CD4-positive, alpha-beta T cell treated with Interleukin-17A for 4 hours (primary cell): ENCODE measurements at regions not wholly inside any gene's neighbourhood (a gene's known extent, or its start where the extent isn't known, plus 50 kb on each side); places are given as distances from the start of the nearest gene placed in this dataset.
"Not testable (repeated sequence)": the region's sequence is repeated elsewhere in the genome, so short reads cannot be mapped to it uniquely, and the experiment has no call there.

Experiments used
- DNase-seq: peaks from one replicate; pipeline ENCODE4 v3.0.0-alpha.2; 2020; ENCODE audit warnings: mixed read lengths

DNA sequence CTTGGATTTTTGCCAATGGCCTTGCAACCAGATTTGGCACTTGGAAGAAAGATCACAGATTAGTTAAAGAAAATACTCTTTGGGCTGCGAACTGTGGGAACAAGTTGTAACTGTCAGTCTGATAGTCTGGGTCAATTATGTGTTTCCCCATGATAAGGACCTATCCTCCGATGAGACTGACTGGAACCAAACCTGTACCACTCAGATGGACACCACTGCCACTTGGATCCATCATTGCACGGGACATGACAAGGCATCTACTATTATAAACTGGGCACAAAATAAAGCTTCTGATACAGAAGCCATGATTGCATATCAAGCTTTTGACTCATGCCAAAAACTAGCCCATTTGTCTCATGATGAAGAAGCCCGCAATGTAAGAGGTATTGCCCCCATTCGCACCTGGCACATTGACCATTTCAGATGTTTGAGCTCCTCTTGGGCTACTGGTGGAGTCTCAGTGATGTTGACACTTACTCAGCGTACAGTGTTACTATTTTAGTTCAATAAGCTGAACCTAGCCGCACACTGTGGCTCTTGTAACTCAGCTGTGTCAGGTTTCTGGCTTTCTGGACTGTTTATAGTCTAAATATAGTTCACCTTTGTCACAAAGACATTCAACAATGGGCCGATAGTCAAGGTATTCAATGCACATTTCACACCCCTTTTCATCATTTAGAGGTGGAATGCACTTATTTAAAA is 179.8 kb upstream of the RBBP8 start:
- DNase-seq: no peak

DNA sequence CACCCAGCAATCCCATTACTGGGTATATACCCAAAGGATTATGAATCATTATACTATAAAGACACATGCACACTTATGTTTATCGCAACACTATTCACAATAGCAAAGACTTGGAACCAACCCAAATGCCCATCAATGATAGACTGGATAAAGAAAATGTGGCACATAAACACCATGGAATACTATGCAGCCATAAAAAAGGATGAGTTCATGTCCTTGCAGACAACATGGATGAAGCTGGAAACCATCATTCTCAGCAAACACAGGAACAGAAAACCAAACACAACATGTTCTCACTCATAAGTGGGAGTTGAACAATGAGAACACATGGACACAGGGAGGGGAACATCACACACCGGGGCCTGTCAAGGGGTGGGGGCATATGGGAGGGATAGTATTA is 169.1 kb upstream of the RBBP8 start:
- DNase-seq: not testable (repeated sequence)

DNA sequence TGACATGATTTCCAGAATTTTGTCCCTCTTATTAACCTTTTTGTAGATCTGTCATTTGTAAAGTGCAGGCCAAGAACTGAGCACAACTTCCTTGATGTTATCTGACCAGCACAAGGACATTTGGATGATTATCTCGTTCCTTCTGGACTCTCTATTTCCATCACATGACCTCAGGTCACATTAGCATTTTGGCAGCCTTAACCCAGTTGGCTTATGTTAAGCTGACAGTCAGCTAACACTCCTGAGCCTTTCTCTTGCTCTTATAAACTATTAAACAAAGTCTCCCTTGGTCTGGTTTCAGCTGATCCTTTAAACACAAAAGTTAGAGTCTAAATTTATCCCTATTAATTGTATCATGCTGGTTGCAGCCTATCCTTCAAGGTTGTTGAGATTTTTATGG is 167.2 kb upstream of the RBBP8 start:
- no peak for DNase-seq

DNA sequence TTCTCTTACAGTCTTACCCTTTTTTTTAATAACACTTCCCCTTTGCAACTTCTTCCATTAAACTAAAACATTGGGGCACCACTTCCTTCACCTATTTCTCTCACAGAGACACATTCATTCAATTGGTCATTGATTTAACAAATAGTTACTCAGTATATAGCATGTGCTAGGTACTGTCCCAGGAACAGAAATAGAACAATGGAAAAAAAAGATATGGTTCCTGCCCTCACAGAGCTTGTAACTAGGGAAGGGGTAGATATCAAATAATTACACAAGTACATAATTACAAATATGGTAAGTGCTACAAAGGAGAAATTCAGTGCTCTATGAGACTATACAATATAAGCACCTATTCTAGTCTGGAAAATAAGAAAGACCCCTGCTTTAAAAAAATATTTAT is 165.5 kb upstream of the RBBP8 start:
- no peak for DNase-seq

GRCh38 chr18:22773944-22774343 is 159.2 kb upstream of the RBBP8 start:
- DNase-seq: no peak

DNA sequence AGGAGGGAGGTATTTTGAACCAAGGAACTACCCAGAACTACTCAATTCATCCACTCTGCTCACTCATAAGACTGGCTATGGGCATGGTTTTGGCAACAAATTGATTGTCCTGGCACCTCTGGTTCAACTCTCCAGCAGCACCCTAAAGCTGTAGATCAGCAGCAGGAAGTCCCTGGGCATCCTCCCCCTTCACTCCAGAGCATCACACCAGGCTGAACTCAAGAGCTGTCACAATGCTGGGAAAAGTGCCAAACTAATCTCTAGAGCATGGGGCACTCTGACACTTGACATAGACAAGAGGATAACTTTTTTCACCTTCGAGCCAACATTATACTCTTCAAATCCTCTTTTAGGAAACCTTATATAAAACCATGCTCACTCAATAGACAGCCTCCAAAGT is 154.1 kb upstream of the RBBP8 start:
- DNase-seq: no peak

GRCh38 chr18:22783245-22783644 is 149.9 kb upstream of the RBBP8 start:
- no peak for DNase-seq

DNA sequence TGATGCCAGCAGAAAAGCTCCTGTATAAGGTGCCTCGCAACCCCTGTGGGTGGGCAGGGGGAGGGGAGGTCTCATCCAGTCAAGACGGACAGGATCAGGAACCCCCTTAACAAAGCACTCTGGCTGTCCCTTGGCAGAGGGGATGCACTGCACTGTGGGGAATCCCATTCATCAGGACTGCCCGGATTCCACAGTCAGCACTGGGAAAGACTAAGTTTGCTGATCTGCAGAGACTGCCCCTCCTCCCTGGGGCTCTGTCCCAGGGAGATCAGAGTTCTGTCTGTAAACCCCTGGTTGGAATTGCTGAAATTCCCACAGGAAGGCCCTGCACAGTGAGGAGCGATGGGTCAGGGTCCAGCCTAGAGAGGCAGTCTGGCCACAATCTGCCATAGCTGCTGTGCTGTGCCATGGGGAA is 149.5 kb upstream of the RBBP8 start:
- no peak for DNase-seq

DNA sequence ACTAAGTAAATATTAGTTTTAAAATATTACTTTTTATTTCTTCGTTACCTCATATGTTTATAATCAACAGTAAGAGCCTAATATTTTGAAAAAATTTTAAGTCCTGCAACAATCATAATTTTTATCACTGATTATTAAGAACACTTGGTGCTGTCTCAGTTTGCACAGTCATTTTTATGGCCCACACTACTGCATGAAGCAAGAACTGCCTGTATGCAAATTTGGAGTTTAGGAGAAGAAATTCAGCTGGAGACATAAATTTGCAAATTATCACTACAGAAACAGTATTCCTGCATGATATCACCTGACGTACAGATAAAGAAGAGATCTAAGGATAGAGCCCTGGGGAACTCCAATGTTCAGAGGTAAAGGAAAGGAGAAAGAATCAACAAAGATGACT is 144.1 kb upstream of the RBBP8 start:
- no peak for DNase-seq

DNA sequence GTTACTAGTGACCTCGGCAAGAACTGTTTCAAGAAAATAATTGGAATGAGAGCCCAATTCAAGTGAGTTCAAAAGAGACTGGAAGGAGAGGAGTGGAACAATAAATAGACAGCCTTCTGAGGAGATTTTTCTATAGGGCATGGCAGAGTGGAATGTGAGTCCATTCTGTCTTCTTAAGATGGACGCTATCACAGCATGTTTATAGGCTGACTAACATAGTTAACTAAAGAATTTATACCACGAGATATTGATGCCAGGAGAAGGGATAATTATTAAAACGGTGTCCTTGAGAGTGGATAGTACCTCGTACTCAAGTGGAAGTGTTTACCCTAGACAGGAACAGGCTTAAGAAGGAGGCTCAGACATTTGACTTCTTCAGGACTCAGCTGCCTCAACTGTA is 143.5 kb upstream of the RBBP8 start:
- DNase-seq: no peak

GRCh38 chr18:22790545-22791309 is 142.4 kb upstream of the RBBP8 start:
- DNase-seq: no peak

DNA sequence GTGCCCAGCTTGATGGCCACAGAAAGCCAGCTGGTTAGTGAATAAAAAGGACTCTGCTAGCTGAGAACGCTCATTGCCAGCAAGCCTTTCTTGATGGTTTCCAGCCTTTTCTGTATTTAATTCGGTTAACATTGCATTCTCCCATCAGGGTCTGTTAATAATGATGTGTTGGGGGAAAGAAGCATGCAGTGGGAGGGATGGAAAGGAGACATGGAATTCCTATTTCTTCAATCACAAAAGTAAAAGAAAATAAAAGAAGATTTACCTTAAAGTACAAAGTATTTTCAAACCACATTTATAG is 141.9 kb upstream of the RBBP8 start:
- no peak for DNase-seq

GRCh38 chr18:22796113-22796512 is 137.0 kb upstream of the RBBP8 start:
- no peak for DNase-seq

GRCh38 chr18:22800551-22800951 is 132.6 kb upstream of the RBBP8 start:
- no peak for DNase-seq

DNA sequence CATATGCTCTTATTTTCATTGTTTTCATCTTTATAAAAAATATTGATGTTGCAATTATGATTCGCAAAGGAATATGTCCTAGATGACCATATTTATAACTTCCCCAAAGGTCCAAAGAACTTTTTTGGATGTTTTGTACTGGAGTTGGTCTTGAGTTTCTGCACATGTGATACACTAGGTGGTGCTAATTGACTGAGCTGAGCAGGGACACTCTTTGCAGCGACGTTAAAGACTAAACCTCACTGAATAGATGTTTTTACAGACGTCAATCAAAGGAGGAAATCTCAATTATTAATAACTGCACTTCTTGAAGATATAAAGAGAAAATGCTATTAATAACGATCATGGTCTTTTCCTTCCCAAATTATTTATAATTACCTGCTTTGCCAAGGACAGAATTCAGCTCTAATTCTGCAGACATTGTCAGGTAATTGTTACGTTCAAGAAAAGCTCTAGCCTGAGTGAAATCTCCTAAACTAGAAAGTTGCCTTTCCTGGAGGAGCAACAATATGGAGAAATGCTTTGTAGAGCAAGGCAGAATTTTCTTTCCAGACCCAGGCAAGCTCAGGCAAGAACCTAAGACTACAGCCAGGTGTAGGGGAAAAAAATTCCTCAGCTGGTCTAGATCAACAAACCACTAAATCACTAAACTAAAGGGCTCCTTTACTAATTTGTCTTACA is 119.3 kb upstream of the RBBP8 start:
- DNase-seq: no peak

GRCh38 chr18:22814329-22814703 is 118.8 kb upstream of the RBBP8 start:
- DNase-seq: no peak

DNA sequence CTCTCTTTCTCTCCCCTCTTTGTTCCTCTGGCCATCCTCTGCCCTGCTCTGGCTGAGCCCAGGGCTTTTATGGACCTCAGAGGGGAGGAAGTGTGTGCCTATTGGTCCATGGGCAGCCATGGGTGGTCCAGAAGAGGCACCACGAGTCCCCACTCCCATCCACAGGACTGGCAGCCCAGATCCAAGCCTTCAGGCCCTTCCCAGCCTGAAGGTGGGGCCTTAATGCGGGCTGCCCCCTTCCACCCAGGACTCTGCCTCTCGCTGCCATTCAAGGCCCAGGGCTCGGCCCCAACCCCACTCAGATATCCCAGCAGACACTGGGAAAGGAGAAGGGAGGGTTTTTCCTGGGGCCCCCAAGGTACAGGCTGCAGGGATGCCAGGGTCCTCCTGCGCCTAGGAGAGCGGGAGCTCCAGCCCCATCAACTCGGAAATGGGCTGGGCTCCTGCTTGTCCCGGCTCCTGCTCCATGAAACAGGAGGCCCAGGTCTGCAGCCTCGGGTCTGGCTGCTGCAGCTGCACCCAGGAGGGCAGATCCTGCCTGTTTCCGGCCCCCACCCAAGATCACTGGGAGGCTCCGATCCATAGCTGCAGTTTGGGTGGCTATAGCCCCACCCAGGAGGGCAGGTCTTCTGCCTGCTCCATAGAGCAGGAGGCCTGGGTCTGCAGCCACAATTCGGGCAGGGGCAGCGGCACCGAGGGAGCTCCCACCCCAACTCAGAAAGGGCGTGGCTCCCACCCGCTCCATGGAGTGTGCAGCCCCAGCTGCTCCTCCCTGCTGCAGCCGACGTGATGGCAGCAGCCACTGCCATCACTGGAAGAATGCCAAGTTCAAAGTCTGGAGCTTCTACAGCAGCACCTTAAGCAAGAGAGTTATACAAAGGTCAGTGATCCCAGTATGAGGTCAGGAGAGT is 116.6 kb upstream of the RBBP8 start:
- no peak for DNase-seq

DNA sequence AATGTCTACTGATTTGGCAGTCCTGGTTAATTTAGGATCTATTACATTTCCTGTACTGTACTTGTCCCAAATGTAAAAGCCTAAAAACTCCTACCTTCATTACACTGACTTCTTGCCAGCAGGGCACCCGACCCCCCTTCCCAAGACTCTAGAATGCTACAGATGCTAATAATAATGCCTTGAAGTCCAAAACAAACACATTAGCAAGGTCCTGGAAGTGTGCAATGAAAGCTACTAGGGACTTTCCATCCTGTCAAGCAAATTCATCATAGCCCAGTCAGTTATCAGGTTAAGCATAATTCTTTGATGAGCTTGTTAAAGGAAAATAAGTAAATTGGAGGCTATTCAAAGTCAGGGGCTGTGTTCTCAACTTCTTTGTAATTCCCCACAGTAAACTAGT is 115.3 kb upstream of the RBBP8 start:
- DNase-seq: no peak

DNA sequence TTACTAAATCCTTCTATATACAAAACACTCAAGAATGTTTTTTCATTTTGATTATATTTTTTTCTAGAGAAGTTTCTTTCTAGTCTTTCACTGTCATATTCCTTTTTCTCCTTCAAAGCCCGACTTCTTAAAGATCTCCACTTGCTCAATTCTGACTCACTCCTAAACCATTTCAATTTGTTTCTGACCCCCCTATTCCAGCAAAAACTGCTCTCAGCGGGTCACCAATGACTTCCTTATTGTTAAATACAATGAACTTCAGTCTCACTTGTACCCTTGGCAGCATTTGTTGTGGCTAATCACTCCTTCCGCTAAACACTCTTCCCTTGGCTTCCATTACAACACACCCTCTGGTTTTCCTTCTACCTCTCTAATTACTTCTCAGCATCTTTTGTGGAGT is 111.1 kb upstream of the RBBP8 start:
- DNase-seq: no peak

DNA sequence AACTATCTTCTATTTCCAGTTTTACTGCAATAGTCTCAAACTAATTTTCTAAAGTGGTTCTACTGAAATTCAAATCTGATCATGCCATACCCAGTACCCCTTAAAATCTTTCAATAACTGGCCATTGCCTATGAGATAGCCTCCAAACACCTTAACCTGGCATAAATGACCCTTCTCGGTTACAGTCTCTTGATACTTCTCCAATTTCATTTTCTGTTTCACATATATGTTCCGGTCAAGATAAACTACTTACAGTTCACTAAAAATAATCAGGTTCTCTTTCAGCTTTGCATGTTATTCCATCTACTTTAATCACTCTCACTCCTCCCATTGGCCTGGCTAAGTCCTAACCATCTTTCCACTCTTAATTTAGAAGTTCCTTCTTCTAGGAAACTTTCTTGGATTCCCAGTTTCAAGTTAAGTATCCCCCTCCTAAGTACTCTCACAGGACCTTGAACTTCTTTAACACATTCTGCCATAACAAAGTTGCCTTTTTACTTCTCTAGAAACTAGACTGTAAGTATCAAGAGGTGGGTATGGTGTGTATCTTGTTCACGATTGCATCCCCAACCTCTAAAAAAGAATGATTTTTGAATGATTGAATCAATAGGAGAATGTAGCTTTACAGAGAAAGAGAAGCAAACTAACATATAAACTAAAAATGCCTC is 110.2 kb upstream of the RBBP8 start:
- DNase-seq: no peak

DNA sequence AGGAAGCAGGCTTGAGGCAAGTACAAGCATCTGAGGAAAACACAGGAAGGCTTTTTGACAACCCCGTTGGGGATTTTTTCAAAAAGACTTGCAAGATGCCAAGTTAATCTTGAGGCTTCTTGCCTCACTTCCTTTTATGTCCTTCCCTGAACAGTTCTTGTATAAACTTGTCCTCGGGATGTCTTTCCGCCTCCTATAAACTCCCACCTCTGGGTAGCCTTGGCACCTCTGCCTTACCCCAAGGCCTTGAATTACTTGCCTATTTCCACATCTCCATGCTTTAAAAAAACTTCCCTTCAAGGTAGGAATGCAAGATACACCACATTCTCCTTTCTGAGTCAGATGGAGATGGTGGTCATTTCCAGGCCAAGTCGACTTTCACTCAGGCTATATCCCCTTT is 106.4 kb upstream of the RBBP8 start:
- no peak for DNase-seq

- no peak for DNase-seq
Observed at GRCh38 chr18:22827216-22827615, 105.9 kb upstream of the RBBP8 start.

- DNase-seq: no peak
Observed at GRCh38 chr18:22827741-22828140, 105.4 kb upstream of the RBBP8 start.
